OCI-LY1 (cell line): ENCODE measurements at regions not wholly inside any gene's neighbourhood (a gene's known extent, or its start where the extent isn't known, plus 50 kb on each side); places are given as distances from the start of the nearest gene placed in this dataset.

Experiments used
- CTCF ChIP-seq: fragments of 200-600 bp; sonication (generic), shearing (Covaris generic); IDR thresholded peaks from 2 replicates; pipeline ENCODE4 v1.5.1; 2017; ENCODE audit warnings: mild to moderate bottlenecking, antibody characterized with exemption, low read length, moderate library complexity, mixed read lengths
- EZH2 ChIP-seq: fragments of 200-600 bp; sonication (generic), shearing (Covaris generic); IDR thresholded peaks from 2 replicates; pipeline ENCODE4 v1.8.0; 2017; ENCODE audit warnings: borderline replicate concordance, mixed run types, mild to moderate bottlenecking, antibody characterized with exemption, low read length, moderate library complexity, mixed read lengths

DNA sequence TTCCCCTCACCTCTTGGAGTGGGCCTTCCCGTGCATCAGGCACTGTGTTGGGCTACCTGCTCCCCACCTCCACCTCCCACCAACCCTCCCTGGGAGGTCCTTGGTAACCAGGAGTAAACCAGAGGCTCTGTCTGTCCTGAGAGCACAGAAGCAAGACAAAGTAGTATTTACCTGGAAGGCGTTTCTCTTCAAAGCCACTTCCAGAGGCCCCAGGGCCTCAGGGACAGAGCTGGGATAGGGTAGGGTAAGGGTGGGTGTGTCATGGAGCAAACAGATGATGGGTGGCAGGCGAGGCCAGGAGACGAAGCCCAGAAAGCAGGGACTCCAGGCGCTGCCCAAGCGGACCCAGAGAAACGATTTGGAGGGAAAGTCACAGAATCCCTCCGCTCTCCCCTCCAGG is 77.2 kb upstream of the TARDBP start:
- TF ChIP-seq CTCF (no peak), EZH2 (no peak)
